A673 (cell line): ENCODE measurements at regions not wholly inside any gene's neighbourhood (a gene's known extent, or its start where the extent isn't known, plus 50 kb on each side); places are given as distances from the start of the nearest gene placed in this dataset.

Experiments
- BruUV-seq: library from RNA; stranded (reverse); fragments of 400-500 nt; replicated peaks from 2 replicates; lab custom pipeline; 2021; lab: Mats Ljungman, UMichigan
- CTCF ChIA-PET: fragments of 300-600 bp; sonication (Branson Sonifier 250); formaldehyde crosslinking; loops from one replicate; lab custom pipeline; 2022; ENCODE audit warnings: antibody characterized with exemption; lab: Charles Lee
- POLR2A ChIA-PET: fragments of 300-600 bp; sonication (Branson Sonifier 250); formaldehyde crosslinking; loops from one replicate; lab custom pipeline; 2022; ENCODE audit warnings: antibody characterized with exemption; ENCODE audit not compliant: low non-redundant PET; lab: Charles Lee
- DNase-seq: peaks from one replicate; pipeline ENCODE4 v3.0.0-alpha.2; 2015; ENCODE audit warnings: low spot score
- H3K27ac ChIP-seq: fragments of 200-600 bp; sonication (generic); 2 replicates; pipeline ENCODE4 v1.5.1; 2016; ENCODE audit warnings: mixed run types, low read depth, mild to moderate bottlenecking, mixed read lengths, antibody characterized with exemption, low read length; ENCODE audit not compliant: poor library complexity, severe bottlenecking
- H3K27me3 ChIP-seq: fragments of 200-600 bp; sonication (generic); replicated peaks from 2 replicates; pipeline ENCODE4 v1.6.1; 2017; ENCODE audit warnings: mixed run types, low read depth, mild to moderate bottlenecking, mixed read lengths, antibody characterized with exemption, low read length; ENCODE audit not compliant: insufficient read depth, poor library complexity
- H3K36me3 ChIP-seq: fragments of 200-600 bp; sonication (generic); 2 replicates; pipeline ENCODE4 v1.6.1; 2016; ENCODE audit warnings: mixed run types, mild to moderate bottlenecking, mixed read lengths, antibody characterized with exemption, low read length; ENCODE audit not compliant: insufficient read depth, poor library complexity, severe bottlenecking
- H3K4me1 ChIP-seq: fragments of 200-600 bp; sonication (generic); 2 replicates; pipeline ENCODE4 v1.6.1; 2017; ENCODE audit warnings: mixed run types, mild to moderate bottlenecking, mixed read lengths, antibody characterized with exemption, low read length; ENCODE audit not compliant: insufficient read depth, poor library complexity, severe bottlenecking
- H3K4me3 ChIP-seq: fragments of 200-600 bp; sonication (generic); 2 replicates; pipeline ENCODE4 v1.5.1; 2016; ENCODE audit warnings: low read depth, mixed run types, mild to moderate bottlenecking, mixed read lengths, low read length; ENCODE audit not compliant: poor library complexity, severe bottlenecking
- H3K9me3 ChIP-seq: fragments of 200-600 bp; sonication (generic); 2 replicates; pipeline ENCODE4 v1.6.1; 2016; ENCODE audit warnings: mixed run types, low read depth, mild to moderate bottlenecking, mixed read lengths, antibody characterized with exemption, low read length; ENCODE audit not compliant: poor library complexity, severe bottlenecking
- CTCF ChIP-seq: fragments of 300-800, 200-600 bp; sonication (generic); conservative IDR thresholded peaks from 2 replicates; pipeline ENCODE4 v1.5.1; 2017; ENCODE audit warnings: low read depth, mild to moderate bottlenecking, antibody characterized with exemption, low read length, moderate library complexity, mixed read lengths
- EZH2 ChIP-seq: fragments of 200-600 bp; sonication (generic); IDR thresholded peaks from 2 replicates; pipeline ENCODE4 v1.6.1; 2017; ENCODE audit warnings: borderline replicate concordance, low read depth, mild to moderate bottlenecking, mixed read lengths, antibody characterized with exemption, low read length; ENCODE audit not compliant: poor library complexity, severe bottlenecking
- intact Hi-C: fragments of 100-400 bp; cut with micrococcal nuclease; formaldehyde crosslinking; loops from one replicate; pipeline ENCODE4 v1.10.0; 2022; ENCODE audit not compliant: unreplicated experiment

GRCh38 chr1:30143517-30143916, 579.9 kb downstream of the MATN1 start:
- ChIA-PET POLR2A (no interaction called here), CTCF (no interaction called here)
- H3K36me3 ChIP-seq = no peaks in the 10 kb centered on the region
- no peak overlapping the region for H3K27ac ChIP-seq
- H3K4me1 ChIP-seq = peaks cover 24% of the 10 kb centered on the region
- DNase-seq = no peak
- H3K9me3 ChIP-seq = no peaks in the 10 kb centered on the region
- TF ChIP-seq EZH2 (no peak), CTCF (no peak)
- intact Hi-C loops = no loop called here
- H3K4me3 ChIP-seq = no peak overlapping the region
- no peaks in the 10 kb centered on the region for H3K27me3 ChIP-seq
- no TSS peak for BruUV-seq

- H3K4me1 ChIP-seq = peaks cover 4% of the 10 kb centered on the region
- no peaks in the 10 kb centered on the region for H3K36me3 ChIP-seq
- intact Hi-C loops = no loop called here
- no peaks in the 10 kb centered on the region for H3K27me3 ChIP-seq
- CTCF ChIA-PET = no interaction called here
- no peaks in the 10 kb centered on the region for H3K9me3 ChIP-seq
- POLR2A ChIA-PET = no interaction called here
- DNase-seq = no peak
- TF ChIP-seq EZH2 = no peak
- TF ChIP-seq CTCF = no peak
- H3K27ac ChIP-seq = no peak overlapping the region
- H3K4me3 ChIP-seq = no peak overlapping the region
- BruUV-seq = no TSS peak
Measured at GRCh38 chr1:30140566-30140965, 582.8 kb downstream of the MATN1 start.

GRCh38 chr1:30138891-30139290, 584.5 kb downstream of the MATN1 start:
- H3K4me1 ChIP-seq = peaks cover 4% of the 10 kb centered on the region
- ChIA-PET CTCF (no interaction called here), POLR2A (no interaction called here)
- no TSS peak for BruUV-seq
- H3K27me3 ChIP-seq = no peaks in the 10 kb centered on the region
- intact Hi-C loops = no loop called here
- no peak overlapping the region for H3K27ac ChIP-seq
- H3K9me3 ChIP-seq = no peaks in the 10 kb centered on the region
- TF ChIP-seq CTCF (no peak), EZH2 (no peak)
- no peaks in the 10 kb centered on the region for H3K36me3 ChIP-seq
- no peak overlapping the region for H3K4me3 ChIP-seq
- no peak for DNase-seq
